Activated B cell treated with CpG ODN at 0.5 μM for 24 hours (primary cell): ENCODE measurements at regions not wholly inside any gene's neighbourhood (a gene's known extent, or its start where the extent isn't known, plus 50 kb on each side); places are given as distances from the start of the nearest gene placed in this dataset.

Experiments used
- ATAC-seq: fragments of 200-7000 bp; cut with Tn5 transposase; one replicate; pipeline ENCODE4 v1.10.0; 2021; ENCODE audit warnings: low read depth, mild to moderate bottlenecking, moderate library complexity
- CTCF ChIA-PET: fragments of 350-600 bp; sonication (Branson Sonifier 250); formaldehyde crosslinking; loops from one replicate; lab custom pipeline; 2021; ENCODE audit warnings: antibody characterized with exemption; lab: Charles Lee
- POLR2A ChIA-PET: fragments of 350-600 bp; sonication (Branson Sonifier 250); formaldehyde crosslinking; loops from one replicate; lab custom pipeline; 2021; ENCODE audit warnings: antibody characterized with exemption; lab: Charles Lee
- DNase-seq: peaks from one replicate; pipeline ENCODE4 v3.0.0; 2022
- H3K27ac Mint-ChIP-seq: one replicate; pipeline ENCODE4 v1.8.0; 2020; ENCODE audit warnings: mixed read lengths
- H3K27me3 Mint-ChIP-seq: one replicate; pipeline ENCODE4 v1.8.0; 2021; ENCODE audit warnings: mixed read lengths
- H3K36me3 Mint-ChIP-seq: one replicate; pipeline ENCODE4 v1.8.0; 2021; ENCODE audit warnings: low read depth, mixed read lengths
- H3K4me1 Mint-ChIP-seq: one replicate; pipeline ENCODE4 v1.8.0; 2021; ENCODE audit warnings: mixed read lengths
- H3K4me3 Mint-ChIP-seq: one replicate; pipeline ENCODE4 v1.8.0; 2020; ENCODE audit warnings: mild to moderate bottlenecking, mixed read lengths
- H3K9me3 Mint-ChIP-seq: one replicate; pipeline ENCODE4 v1.8.0; 2020; ENCODE audit warnings: mixed read lengths
- CTCF ChIP-seq: fragments of 200-600 bp; IDR thresholded peaks from one replicate; pipeline ENCODE4 v1.8.0; 2022; ENCODE audit warnings: antibody characterized with exemption, mild to moderate bottlenecking
- intact Hi-C: fragments of 100-400 bp; cut with micrococcal nuclease; formaldehyde crosslinking; loops from one replicate; pipeline ENCODE4 v1.15.1; 2024

- no peak for TF ChIP-seq CTCF
- no peak overlapping the region for H3K4me3 Mint-ChIP-seq
- no peak overlapping the region for H3K27ac Mint-ChIP-seq
- CTCF ChIA-PET, result no interaction called here
- H3K9me3 Mint-ChIP-seq, result peaks cover 4% of the 10 kb centered on the region
- H3K27me3 Mint-ChIP-seq, result no peaks in the 10 kb centered on the region
- DNase-seq, result no peak
- POLR2A ChIA-PET, result no interaction called here
- H3K36me3 Mint-ChIP-seq, result no peaks in the 10 kb centered on the region
- ATAC-seq, result no peak
- intact Hi-C loops, result no loop called here
- H3K4me1 Mint-ChIP-seq, result no peaks in the 10 kb centered on the region
Observed at GRCh38 chr11:21944577-21944976, 248.3 kb upstream of the ANO5 start.

GRCh38 chr11:21948876-21949275 is 244.0 kb upstream of the ANO5 start:
- POLR2A ChIA-PET, result no interaction called here

GRCh38 chr11:21949763-21950413 is 243.0 kb upstream of the ANO5 start:
- ATAC-seq (no peak), DNase-seq (no peak)
- no peaks in the 10 kb centered on the region for H3K27me3 Mint-ChIP-seq
- H3K4me3 Mint-ChIP-seq, result no peak overlapping the region
- H3K36me3 Mint-ChIP-seq, result no peaks in the 10 kb centered on the region
- intact Hi-C loops, result no loop called here
- no peak overlapping the region for H3K27ac Mint-ChIP-seq
- no peak for TF ChIP-seq CTCF
- POLR2A ChIA-PET, result no interaction called here
- CTCF ChIA-PET, result no interaction called here
- H3K9me3 Mint-ChIP-seq, result peaks cover 4% of the 10 kb centered on the region
- H3K4me1 Mint-ChIP-seq, result no peaks in the 10 kb centered on the region

More at GRCh38 chr11:21948876-21949275, 244.0 kb upstream of the ANO5 start:
- Mint-ChIP-seq H3K27me3 (no peaks in the 10 kb centered on the region), H3K9me3 (peaks cover 4% of the 10 kb centered on the region), H3K4me3 (no peak overlapping the region), H3K36me3 (no peaks in the 10 kb centered on the region), H3K27ac (no peak overlapping the region), H3K4me1 (no peaks in the 10 kb centered on the region)
- CTCF ChIA-PET, result no interaction called here
- intact Hi-C loops, result no loop called here
- DNase-seq (no peak), ATAC-seq (no peak)
- no peak for TF ChIP-seq CTCF

DNA sequence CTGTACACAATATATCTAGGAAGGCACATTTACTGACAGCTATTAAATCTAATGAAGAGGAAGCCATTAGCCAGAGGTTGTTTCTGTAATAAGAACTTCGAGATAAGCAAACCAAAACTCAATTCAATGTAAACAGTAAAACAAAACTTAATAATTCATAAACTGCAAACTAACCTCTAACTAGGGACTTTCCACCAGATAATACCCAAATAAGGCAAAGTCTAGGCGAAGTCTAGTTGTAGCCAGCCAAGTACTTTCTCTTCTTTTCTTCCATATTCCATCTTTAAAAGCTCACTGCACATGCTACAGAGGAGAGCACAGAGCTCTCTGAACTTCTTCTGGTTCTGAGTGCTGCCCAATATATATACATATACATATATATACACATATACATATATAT is 229.9 kb upstream of the ANO5 start:
- no peak overlapping the region for H3K27ac Mint-ChIP-seq
- DNase-seq, result no peak
- CTCF ChIA-PET, result no interaction called here
- H3K9me3 Mint-ChIP-seq, result peaks cover 6% of the 10 kb centered on the region
- no peak for ATAC-seq
- POLR2A ChIA-PET, result no interaction called here
- H3K4me1 Mint-ChIP-seq, result no peaks in the 10 kb centered on the region
- no peak for TF ChIP-seq CTCF
- no peaks in the 10 kb centered on the region for H3K36me3 Mint-ChIP-seq
- intact Hi-C loops, result no loop called here
- H3K4me3 Mint-ChIP-seq, result no peak overlapping the region
- no peaks in the 10 kb centered on the region for H3K27me3 Mint-ChIP-seq

- TF ChIP-seq CTCF, result no peak
- intact Hi-C loops, result no loop called here
- Mint-ChIP-seq H3K4me1 (no peaks in the 10 kb centered on the region), H3K9me3 (peaks cover 4% of the 10 kb centered on the region), H3K27me3 (no peaks in the 10 kb centered on the region), H3K36me3 (no peaks in the 10 kb centered on the region), H3K27ac (no peak overlapping the region), H3K4me3 (no peak overlapping the region)
- ATAC-seq (no peak), DNase-seq (no peak)
- POLR2A ChIA-PET, result no interaction called here
- CTCF ChIA-PET, result no interaction called here
Observed at GRCh38 chr11:21965221-21965620, 227.7 kb upstream of the ANO5 start.
